SW 1271 (cell line): ENCODE measurements at regions not wholly inside any gene's neighbourhood (a gene's known extent, or its start where the extent isn't known, plus 50 kb on each side); places are given as distances from the start of the nearest gene placed in this dataset.

Experiments used
- DNase-seq, 2 experiments: peaks; one replicate each; lab custom pipeline; 2025; lab: John Stamatoyannopoulos, UW

DNA sequence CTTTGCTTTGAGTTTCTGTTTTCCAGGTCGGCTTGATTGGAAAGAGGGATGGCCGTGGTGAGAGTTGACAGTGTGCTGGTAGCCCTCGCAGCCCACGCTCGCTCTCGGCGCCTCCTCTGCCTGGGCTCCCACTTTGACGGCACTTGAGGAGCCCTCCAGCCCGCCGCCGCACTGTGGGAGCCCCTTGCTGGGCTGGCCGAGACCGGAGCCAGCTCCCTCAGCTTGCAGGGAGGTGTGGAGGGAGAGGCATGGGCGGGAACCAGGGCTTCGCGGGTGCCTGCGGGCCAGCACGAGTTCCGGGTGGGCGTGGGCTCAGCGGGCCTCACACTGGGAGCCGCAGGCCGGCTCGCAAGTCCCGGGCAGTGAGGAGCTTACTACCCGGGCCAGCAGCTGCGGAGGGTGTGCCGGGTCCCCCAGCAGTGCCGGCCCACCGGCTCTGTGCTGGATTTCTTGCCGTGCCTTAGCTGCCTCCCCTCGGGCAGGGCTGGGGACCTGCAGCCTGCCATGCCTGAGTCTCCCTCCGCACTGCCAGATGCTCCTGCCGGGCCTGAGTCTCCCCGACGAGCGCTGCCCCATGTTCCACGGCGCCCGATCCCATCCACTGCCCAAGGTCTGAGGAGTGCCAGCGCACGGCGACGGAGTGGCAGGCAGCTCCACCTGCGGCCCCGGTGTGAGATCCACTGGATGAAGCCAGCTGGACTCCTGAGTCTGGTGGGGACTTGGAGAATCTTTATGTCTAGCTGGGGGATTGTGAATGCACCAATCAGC lies 166.4 kb upstream of the FAT1 start:
- DNase-seq, result no peak

DNA sequence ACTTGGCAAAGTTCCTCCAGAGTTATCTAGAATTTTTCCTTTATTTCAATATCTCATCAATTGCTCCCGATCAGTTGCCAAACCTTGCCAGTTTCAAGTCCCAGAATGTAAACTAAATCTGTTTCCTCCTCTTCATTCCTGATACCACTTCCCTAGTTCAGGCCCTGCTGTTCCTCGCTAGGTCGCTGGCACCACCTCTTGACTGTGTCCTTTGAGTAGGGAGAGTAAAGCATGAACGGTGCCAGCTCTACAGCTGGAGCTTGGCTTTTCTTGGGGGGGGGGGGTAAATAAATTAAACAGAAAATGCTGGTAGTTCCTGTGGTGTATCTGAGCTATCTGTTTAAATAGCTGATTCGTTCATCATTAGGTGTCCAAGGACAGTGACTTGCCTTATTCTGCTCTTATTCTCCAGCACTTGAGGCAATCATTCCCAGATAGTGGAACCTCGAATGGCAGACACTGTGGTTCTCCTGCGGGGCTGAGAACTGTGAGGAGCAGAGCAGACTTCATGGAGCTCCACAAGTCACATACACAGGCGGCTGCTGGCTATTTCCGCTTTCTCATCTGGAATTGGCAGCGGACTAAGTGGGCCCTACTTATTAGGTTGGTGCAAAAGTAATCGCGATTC lies 168.3 kb upstream of the FAT1 start:
- no peak for DNase-seq

DNA sequence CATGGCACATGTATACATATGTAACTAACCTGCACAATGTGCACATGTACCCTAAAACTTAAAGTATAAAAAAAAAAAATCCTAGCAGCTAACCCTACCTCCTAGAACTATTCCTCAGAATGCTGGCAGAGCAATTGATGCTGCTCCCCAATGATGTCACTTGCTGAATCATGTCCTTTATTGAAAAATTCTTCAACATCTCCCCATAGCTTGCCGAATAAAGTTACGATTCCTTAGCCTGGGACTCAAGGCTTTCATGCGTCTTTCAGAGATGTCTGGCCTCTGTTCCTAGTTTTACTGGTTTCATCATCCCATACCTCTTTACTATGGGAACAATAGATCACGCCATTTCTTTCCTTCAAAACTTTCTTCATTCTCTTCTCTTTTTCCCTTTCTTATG lies 174.7 kb upstream of the FAT1 start:
- no peak for DNase-seq

GRCh38 chr4:186900232-186900900 lies 176.7 kb upstream of the FAT1 start:
- DNase-seq, result no peak

GRCh38 chr4:186900984-186901383 lies 177.3 kb upstream of the FAT1 start:
- DNase-seq, result no peak

GRCh38 chr4:186901850-186902249 lies 178.2 kb upstream of the FAT1 start:
- DNase-seq, result no peak

- DNase-seq, result no peak
Measured at GRCh38 chr4:186902361-186902760, 178.7 kb upstream of the FAT1 start.

GRCh38 chr4:186904101-186904500 lies 180.4 kb upstream of the FAT1 start:
- no peak for DNase-seq

GRCh38 chr4:186906722-186907121 lies 183.1 kb upstream of the FAT1 start:
- no peak for DNase-seq

DNA sequence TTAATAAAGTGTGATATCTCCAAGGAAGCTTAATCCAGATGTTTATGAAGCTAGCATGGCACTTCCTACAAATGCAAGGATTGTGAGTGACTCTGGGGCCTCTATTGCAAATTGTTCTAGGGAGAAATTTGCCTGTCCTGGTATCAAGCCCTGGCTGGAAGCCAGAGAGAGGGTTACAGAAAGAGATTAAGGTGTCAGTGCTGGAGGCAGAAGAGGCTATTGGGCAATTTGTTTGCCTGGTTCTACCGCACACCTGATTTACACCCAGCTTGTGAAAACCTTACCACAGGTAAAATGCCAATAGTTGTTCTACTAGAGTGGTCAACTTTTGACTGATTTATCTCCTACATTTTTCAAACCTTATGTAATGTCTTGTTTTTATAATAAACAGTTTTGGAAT lies 186.7 kb upstream of the FAT1 start:
- no peak for DNase-seq

- no peak for DNase-seq
Measured at GRCh38 chr4:186912606-186913005, 188.9 kb upstream of the FAT1 start.

GRCh38 chr4:186915816-186916215 lies 192.2 kb upstream of the FAT1 start:
- DNase-seq, result no peak

GRCh38 chr4:186917136-186917535 lies 193.5 kb upstream of the FAT1 start:
- DNase-seq, result no peak

GRCh38 chr4:186918466-186918865 lies 194.8 kb upstream of the FAT1 start:
- no peak for DNase-seq

DNA sequence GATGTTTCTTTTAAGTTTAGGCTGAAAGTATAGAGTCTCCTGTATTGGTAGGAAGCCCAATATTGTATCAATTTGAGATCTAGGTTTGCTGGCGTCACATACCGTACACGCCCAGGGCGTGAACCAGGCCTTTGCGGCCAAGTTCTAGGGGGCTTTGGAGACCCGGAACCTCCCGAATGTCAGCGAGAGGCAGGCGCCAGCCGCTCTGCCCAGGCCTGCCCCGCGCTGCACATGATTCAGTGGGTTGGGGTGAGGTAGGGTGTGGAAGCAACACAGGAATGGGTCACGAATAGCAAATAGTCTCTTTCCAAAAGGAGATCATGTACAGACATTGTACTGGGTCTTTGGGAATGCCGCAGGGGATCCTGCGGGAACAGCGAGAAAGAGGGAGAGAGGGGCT lies 195.7 kb upstream of the FAT1 start:
- DNase-seq, result no peak

DNA sequence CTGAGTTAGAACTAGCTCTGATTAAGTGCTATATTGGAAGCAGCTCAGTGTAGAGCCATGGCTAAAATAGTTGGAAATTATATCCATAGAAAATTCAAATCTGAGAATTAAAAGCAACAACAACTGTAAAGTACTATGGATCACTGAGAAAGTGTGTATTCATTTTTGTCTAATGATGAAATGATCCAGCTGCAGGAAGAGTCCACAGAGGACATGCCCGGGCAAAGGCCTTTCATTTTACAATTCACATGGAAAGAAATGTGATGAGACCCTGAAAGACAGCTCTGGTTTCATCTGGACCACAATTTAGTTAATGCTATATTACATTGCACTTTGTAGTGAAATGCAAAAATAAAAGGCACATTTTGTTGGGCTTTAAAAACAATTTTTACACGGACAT lies 196.8 kb upstream of the FAT1 start:
- DNase-seq, result no peak

- DNase-seq, result no peak
Measured at GRCh38 chr4:186920992-186921391, 197.3 kb upstream of the FAT1 start.

DNA sequence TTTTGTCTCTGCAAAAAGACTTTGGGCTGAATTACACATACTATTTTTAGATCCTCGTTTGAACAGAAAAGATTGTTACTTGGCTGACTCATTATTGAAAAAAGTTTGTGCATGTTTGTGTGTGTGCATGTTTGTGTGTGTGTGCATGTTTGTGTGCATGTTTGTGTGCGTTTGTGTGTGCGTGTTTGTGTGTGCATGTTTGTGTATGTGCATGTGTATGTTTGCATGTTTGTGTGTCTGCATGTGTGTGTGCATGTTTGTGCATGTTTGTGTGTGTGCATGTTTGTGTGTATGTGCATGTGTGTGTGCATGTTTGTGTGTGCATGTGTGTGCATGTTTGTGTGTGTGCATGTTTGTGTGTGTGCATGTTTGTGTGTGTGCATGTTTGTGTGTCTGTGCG lies 201.1 kb upstream of the FAT1 start:
- no peak for DNase-seq

GRCh38 chr4:186927624-186928023 lies 204.0 kb upstream of the FAT1 start:
- no peak for DNase-seq

DNA sequence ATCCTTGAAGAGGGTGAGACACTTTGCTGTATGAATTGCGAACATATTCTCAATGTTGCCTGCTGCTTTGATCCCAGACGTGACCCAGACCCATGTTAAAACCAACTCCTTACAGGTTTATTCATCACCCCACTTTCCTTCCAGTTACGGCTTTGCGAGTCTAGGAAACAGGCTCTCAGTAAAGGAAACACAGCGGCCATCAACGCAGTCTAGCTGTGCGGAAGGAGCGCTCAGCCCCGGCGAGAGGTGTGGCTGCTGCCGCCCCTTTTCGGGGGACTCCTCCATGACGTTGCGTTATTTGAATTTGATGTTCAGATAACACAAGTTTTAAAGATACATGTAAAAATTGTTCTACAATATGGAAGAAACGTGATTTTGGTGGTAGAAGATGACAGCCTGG lies 206.4 kb upstream of the FAT1 start:
- no peak for DNase-seq

GRCh38 chr4:186931519-186931918 lies 207.9 kb upstream of the FAT1 start:
- DNase-seq, result no peak

DNA sequence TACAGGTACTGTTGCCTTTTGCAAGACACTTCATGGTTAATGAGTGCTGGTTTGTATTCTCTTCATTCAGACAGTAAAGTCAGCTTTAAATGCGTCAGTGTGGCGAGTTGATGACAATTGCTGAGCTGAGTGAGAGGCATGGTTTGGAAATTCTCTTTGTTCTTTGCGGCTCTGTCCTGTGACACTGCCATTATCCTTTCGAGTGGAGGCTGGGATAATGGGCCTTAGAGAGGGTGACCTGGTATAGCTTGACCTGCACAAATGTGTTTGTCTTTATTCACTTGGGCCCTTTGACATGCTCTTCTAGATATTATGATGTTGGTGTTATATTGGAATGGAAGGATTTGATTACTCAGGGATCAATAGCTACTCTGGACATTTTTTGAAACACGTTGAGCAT lies 208.5 kb upstream of the FAT1 start:
- DNase-seq, result no peak

DNA sequence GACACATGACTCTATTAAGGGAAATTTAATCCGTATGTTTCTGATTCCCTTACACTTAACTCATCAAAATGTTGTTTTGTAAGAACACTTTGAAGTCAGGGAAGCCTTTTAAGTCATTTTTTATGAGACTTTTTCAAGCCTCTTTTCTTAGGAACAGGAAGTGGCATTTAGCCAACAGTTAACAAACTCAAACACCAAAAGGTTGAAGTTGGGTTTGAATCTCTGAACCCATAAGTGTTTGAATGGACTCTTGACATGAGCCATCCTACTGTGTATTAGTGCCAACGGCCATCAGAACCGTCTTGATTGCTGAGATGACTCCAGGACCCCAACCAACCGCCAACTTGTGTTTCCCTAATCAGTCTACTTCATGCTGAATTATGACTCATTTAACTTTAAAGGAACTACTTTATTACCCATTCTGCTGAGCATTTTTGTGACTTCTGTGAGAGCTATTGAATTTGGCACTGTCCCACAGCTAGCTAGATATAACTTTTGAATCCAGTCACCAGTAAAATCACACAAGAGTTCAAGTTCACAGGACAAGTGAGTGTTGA lies 209.1 kb upstream of the FAT1 start:
- no peak for DNase-seq
